OCI-LY1 (cell line): ENCODE measurements at regions not wholly inside any gene's neighbourhood (a gene's known extent, or its start where the extent isn't known, plus 50 kb on each side); places are given as distances from the start of the nearest gene placed in this dataset.

ENCODE experiments used
- H2AFZ ChIP-seq: fragments of 200-600 bp; sonication (generic), shearing (Covaris generic); 2 replicates; pipeline ENCODE4 v1.6.0; 2014; ENCODE audit warnings: antibody characterized with exemption, mild to moderate bottlenecking, low read length
- H3F3A ChIP-seq: fragments of 200-600 bp; sonication (generic), shearing (Covaris generic); 2 replicates; pipeline ENCODE4 v1.6.0; 2014; ENCODE audit warnings: mild to moderate bottlenecking, antibody characterized with exemption, low read length, moderate library complexity; ENCODE audit not compliant: insufficient read depth
- H3K27ac ChIP-seq: fragments of 200-600 bp; sonication (generic); 2 replicates; pipeline ENCODE4 v1.5.1; 2014; ENCODE audit warnings: low read length, mixed run types, mild to moderate bottlenecking, low read depth; ENCODE audit not compliant: poor library complexity, severe bottlenecking
- H3K27me3 ChIP-seq: fragments of 200-600 bp; sonication (generic); 2 replicates; pipeline ENCODE4 v1.6.0; 2014; ENCODE audit warnings: antibody characterized with exemption, mild to moderate bottlenecking, low read length, moderate library complexity; ENCODE audit not compliant: insufficient read depth
- H3K36me3 ChIP-seq: fragments of 200-600 bp; sonication (generic); 2 replicates; pipeline ENCODE4 v1.6.1; 2014; ENCODE audit warnings: mild to moderate bottlenecking, antibody characterized with exemption, low read length, moderate library complexity, mixed read lengths; ENCODE audit not compliant: insufficient read depth
- H3K4me1 ChIP-seq: fragments of 200-600 bp; sonication (generic); 2 replicates; pipeline ENCODE4 v1.5.1; 2014; ENCODE audit warnings: mild to moderate bottlenecking, low read length, moderate library complexity; ENCODE audit not compliant: insufficient read depth, severe bottlenecking
- H3K4me2 ChIP-seq: fragments of 200-600 bp; sonication (generic), shearing (Covaris generic); 2 replicates; pipeline ENCODE4 v1.6.1; 2014; ENCODE audit warnings: low read length
- H3K4me3 ChIP-seq: fragments of 200-600 bp; sonication (generic); 2 replicates; pipeline ENCODE4 v1.5.1; 2014; ENCODE audit warnings: low read length, low read depth, mild to moderate bottlenecking, mixed read lengths; ENCODE audit not compliant: poor library complexity, severe bottlenecking
- H3K79me2 ChIP-seq: fragments of 200-600 bp; shearing (Covaris generic); 2 replicates; pipeline ENCODE4 v1.6.1; 2016; ENCODE audit warnings: mixed run types, low read length, mixed read lengths; ENCODE audit not compliant: insufficient read depth
- H3K9ac ChIP-seq: fragments of 200-600 bp; sonication (generic), shearing (Covaris generic); 2 replicates; pipeline ENCODE4 v1.6.1; 2014; ENCODE audit warnings: mild to moderate bottlenecking, low read length, mixed read lengths
- H3K9me2 ChIP-seq: fragments of 200-600 bp; sonication (generic), shearing (Covaris generic); 2 replicates; pipeline ENCODE4 v1.6.1; 2014; ENCODE audit warnings: low read depth, mild to moderate bottlenecking, low read length, mixed read lengths
- H3K9me3 ChIP-seq: fragments of 200-600 bp; shearing (Covaris generic); 2 replicates; pipeline ENCODE4 v1.6.1; 2014; ENCODE audit warnings: low read length, mixed read lengths
- H4K20me1 ChIP-seq: fragments of 200-600 bp; sonication (generic), shearing (Covaris generic); 2 replicates; pipeline ENCODE4 v1.6.0; 2016; ENCODE audit warnings: mild to moderate bottlenecking, low read length; ENCODE audit not compliant: insufficient read depth
- EZH2 ChIP-seq: fragments of 200-600 bp; sonication (generic), shearing (Covaris generic); IDR thresholded peaks from 2 replicates; pipeline ENCODE4 v1.8.0; 2017; ENCODE audit warnings: borderline replicate concordance, mixed run types, mild to moderate bottlenecking, antibody characterized with exemption, low read length, moderate library complexity, mixed read lengths
- TF ChIP-seq, protein P1 (sequence below): fragments of 200-600 bp; sonication (generic), shearing (Covaris generic); IDR thresholded peaks from 2 replicates; pipeline ENCODE4 v1.5.1; 2017; ENCODE audit warnings: mild to moderate bottlenecking, antibody characterized with exemption, low read length, moderate library complexity, mixed read lengths

DNA sequence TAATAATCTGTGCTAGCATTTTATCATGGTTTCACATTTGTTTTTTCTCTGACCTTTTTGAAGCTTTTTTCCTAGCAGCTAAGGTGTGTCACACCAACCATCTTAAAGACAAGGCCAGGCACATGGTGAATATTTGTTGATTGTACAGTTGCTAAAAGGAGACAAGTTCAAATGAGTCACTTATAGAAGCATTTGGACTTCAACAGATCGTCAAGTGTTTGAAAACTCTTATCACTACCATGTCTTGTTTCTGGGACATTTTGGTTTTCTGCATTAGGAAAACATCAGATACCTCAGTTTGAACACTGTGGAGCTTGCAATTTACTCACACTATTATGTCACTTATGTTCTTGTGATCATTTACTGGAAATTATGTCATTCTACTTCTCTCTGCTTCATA is 407.3 kb downstream of the USP25 start:
- Histone ChIP-seq H3K27me3 (no peaks in the 10 kb centered on the region), H3K9me3 (no peaks in the 10 kb centered on the region), H4K20me1 (no peaks in the 10 kb centered on the region), H3K36me3 (no peaks in the 10 kb centered on the region), H3K27ac (no peak overlapping the region), H2AFZ (no peak overlapping the region), H3F3A (no peaks in the 10 kb centered on the region), H3K79me2 (no peaks in the 10 kb centered on the region), H3K9ac (no peak overlapping the region), H3K4me1 (no peaks in the 10 kb centered on the region), H3K4me2 (no peak overlapping the region), H3K4me3 (no peak overlapping the region), H3K9me2 (no peaks in the 10 kb centered on the region)
- TF ChIP-seq, protein P1, sequence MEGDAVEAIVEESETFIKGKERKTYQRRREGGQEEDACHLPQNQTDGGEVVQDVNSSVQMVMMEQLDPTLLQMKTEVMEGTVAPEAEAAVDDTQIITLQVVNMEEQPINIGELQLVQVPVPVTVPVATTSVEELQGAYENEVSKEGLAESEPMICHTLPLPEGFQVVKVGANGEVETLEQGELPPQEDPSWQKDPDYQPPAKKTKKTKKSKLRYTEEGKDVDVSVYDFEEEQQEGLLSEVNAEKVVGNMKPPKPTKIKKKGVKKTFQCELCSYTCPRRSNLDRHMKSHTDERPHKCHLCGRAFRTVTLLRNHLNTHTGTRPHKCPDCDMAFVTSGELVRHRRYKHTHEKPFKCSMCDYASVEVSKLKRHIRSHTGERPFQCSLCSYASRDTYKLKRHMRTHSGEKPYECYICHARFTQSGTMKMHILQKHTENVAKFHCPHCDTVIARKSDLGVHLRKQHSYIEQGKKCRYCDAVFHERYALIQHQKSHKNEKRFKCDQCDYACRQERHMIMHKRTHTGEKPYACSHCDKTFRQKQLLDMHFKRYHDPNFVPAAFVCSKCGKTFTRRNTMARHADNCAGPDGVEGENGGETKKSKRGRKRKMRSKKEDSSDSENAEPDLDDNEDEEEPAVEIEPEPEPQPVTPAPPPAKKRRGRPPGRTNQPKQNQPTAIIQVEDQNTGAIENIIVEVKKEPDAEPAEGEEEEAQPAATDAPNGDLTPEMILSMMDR = no peak
- TF ChIP-seq EZH2 = no peak

DNA sequence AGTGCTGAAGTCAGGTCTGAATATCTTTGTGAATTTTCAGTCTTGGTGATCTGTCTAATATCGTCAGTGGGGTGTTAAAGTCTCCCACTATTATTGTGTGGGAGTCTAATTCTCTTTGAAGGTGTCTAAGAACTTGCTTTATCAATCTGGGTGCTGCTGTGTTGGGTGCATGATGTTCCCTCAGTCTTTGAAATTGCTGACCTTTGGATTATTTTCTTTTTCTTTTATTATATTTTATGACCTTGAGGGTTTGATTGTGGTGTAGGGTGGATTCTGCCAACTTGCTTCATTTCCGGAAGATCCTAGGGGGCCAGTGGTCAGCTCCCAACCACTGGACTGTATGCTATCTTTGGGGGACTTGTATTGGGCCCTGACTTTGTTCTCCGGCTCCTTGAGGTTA is 415.3 kb downstream of the USP25 start:
- Histone ChIP-seq H3K27me3 (no peaks in the 10 kb centered on the region), H3F3A (no peaks in the 10 kb centered on the region), H3K36me3 (no peaks in the 10 kb centered on the region), H3K4me3 (no peak overlapping the region), H4K20me1 (no peaks in the 10 kb centered on the region), H3K4me1 (no peaks in the 10 kb centered on the region), H3K9me2 (no peaks in the 10 kb centered on the region), H3K79me2 (no peaks in the 10 kb centered on the region), H3K9ac (no peak overlapping the region), H3K4me2 (no peak overlapping the region), H3K27ac (no peak overlapping the region), H2AFZ (no peak overlapping the region), H3K9me3 (no peaks in the 10 kb centered on the region)
- no peak for TF ChIP-seq EZH2
- TF ChIP-seq, protein P1 = no peak

DNA sequence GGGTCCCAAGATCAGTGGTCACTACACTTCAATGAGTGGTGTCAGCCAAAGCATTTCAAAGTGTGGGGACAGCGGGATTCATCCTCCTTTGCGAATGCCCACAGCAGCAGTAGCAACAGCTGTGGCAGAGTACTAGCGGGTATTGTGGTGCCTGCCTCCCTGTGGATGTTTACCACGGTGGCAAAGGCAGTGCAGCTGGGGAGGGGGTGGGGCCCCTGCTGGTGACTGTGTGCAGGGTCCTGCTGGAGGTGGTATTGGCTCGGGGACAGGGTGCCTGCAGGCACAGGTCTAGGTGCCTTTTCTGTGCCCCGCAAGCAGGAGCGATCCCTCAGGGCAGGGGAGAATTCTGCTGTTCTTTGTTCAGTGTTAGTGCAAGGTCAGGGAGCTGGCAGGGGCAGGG is 415.7 kb downstream of the USP25 start:
- Histone ChIP-seq H3K27me3 (no peaks in the 10 kb centered on the region), H4K20me1 (no peaks in the 10 kb centered on the region), H3K27ac (no peak overlapping the region), H3K4me3 (no peak overlapping the region), H2AFZ (no peak overlapping the region), H3F3A (no peaks in the 10 kb centered on the region), H3K9me3 (no peaks in the 10 kb centered on the region), H3K4me1 (no peaks in the 10 kb centered on the region), H3K79me2 (no peaks in the 10 kb centered on the region), H3K9ac (no peak overlapping the region), H3K9me2 (no peaks in the 10 kb centered on the region), H3K36me3 (no peaks in the 10 kb centered on the region), H3K4me2 (no peak overlapping the region)
- TF ChIP-seq, protein P1 = no peak
- TF ChIP-seq EZH2 = no peak
